NT2/D1 (cell line): ENCODE measurements at regions not wholly inside any gene's neighbourhood (a gene's known extent, or its start where the extent isn't known, plus 50 kb on each side); places are given as distances from the start of the nearest gene placed in this dataset.

Experiments used
- DNase-seq: peaks from one replicate; pipeline ENCODE4 v3.0.0-alpha.2; 2011; ENCODE audit warnings: low read depth, low spot score
- H3K27me3 ChIP-seq: 2 replicates; pipeline ENCODE4 v1.6.0; 2011; ENCODE audit warnings: mild to moderate bottlenecking; ENCODE audit not compliant: insufficient read length, insufficient read depth
- H3K36me3 ChIP-seq: 2 replicates; pipeline ENCODE4 v1.6.1; 2011; ENCODE audit warnings: mild to moderate bottlenecking, low read length, mixed read lengths; ENCODE audit not compliant: insufficient read depth, insufficient read length
- H3K4me1 ChIP-seq: 2 replicates; pipeline ENCODE4 v1.5.1; 2011; ENCODE audit not compliant: insufficient read depth, insufficient read length
- H3K4me3 ChIP-seq: 2 replicates; pipeline ENCODE4 v1.5.1; 2011; ENCODE audit warnings: low read depth; ENCODE audit not compliant: insufficient read length
- H3K9ac ChIP-seq: 2 replicates; pipeline ENCODE4 v1.6.0; 2011; ENCODE audit warnings: low read depth; ENCODE audit not compliant: insufficient read length
- H3K9me3 ChIP-seq: 2 replicates; pipeline ENCODE4 v1.5.1; 2011; ENCODE audit warnings: mild to moderate bottlenecking, low read length; ENCODE audit not compliant: insufficient read depth
- SUZ12 ChIP-seq: IDR thresholded peaks from 2 replicates; pipeline ENCODE4 v1.6.1; 2011; ENCODE audit not compliant: insufficient read length, insufficient read depth; ENCODE audit errors: extremely low read depth
- YY1 ChIP-seq: IDR thresholded peaks from 2 replicates; pipeline ENCODE4 v1.6.1; 2011; ENCODE audit not compliant: insufficient read length, insufficient read depth
- ZNF274 ChIP-seq: IDR thresholded peaks from 2 replicates; pipeline ENCODE4 v1.6.1; 2011; ENCODE audit warnings: mild to moderate bottlenecking, low read depth, low read length

- Histone ChIP-seq H3K27me3 (no peaks in the 10 kb centered on the region), H3K9ac (no peak overlapping the region), H3K9me3 (no peaks in the 10 kb centered on the region), H3K36me3 (no peaks in the 10 kb centered on the region), H3K4me1 (no peaks in the 10 kb centered on the region), H3K4me3 (no peak overlapping the region)
- TF ChIP-seq ZNF274 (no peak), SUZ12 (no peak), YY1 (no peak)
- DNase-seq, result no peak
Measured at GRCh38 chr10:61124756-61125530, 181.0 kb upstream of the RHOBTB1 start.

- H3K4me3 ChIP-seq, result no peak overlapping the region
- H3K4me1 ChIP-seq, result no peaks in the 10 kb centered on the region
- H3K9me3 ChIP-seq, result no peaks in the 10 kb centered on the region
- H3K27me3 ChIP-seq, result no peaks in the 10 kb centered on the region
- no peak for TF ChIP-seq SUZ12
- TF ChIP-seq YY1, result no peak
- TF ChIP-seq ZNF274, result no peak
- H3K36me3 ChIP-seq, result no peaks in the 10 kb centered on the region
- no peak for DNase-seq
- no peak overlapping the region for H3K9ac ChIP-seq
Measured at GRCh38 chr10:61120805-61121204, 176.8 kb upstream of the RHOBTB1 start.

- no peak overlapping the region for H3K4me3 ChIP-seq
- H3K9me3 ChIP-seq, result no peaks in the 10 kb centered on the region
- no peaks in the 10 kb centered on the region for H3K4me1 ChIP-seq
- H3K27me3 ChIP-seq, result no peaks in the 10 kb centered on the region
- no peak for TF ChIP-seq SUZ12
- TF ChIP-seq YY1, result no peak
- TF ChIP-seq ZNF274, result no peak
- DNase-seq, result no peak
- no peaks in the 10 kb centered on the region for H3K36me3 ChIP-seq
- H3K9ac ChIP-seq, result no peak overlapping the region
Measured at GRCh38 chr10:61119573-61119972, 175.6 kb upstream of the RHOBTB1 start.

GRCh38 chr10:61115897-61116296 lies 171.9 kb upstream of the RHOBTB1 start:
- TF ChIP-seq ZNF274, result no peak
- no peak for TF ChIP-seq SUZ12
- no peak for TF ChIP-seq YY1
- no peaks in the 10 kb centered on the region for H3K9me3 ChIP-seq
- no peak overlapping the region for H3K9ac ChIP-seq
- no peak overlapping the region for H3K4me3 ChIP-seq
- H3K27me3 ChIP-seq, result no peaks in the 10 kb centered on the region
- no peak for DNase-seq
- H3K36me3 ChIP-seq, result no peaks in the 10 kb centered on the region
- no peaks in the 10 kb centered on the region for H3K4me1 ChIP-seq

- Histone ChIP-seq H3K4me3 (no peak overlapping the region), H3K36me3 (no peaks in the 10 kb centered on the region), H3K4me1 (no peaks in the 10 kb centered on the region), H3K27me3 (no peaks in the 10 kb centered on the region), H3K9ac (no peak overlapping the region), H3K9me3 (no peaks in the 10 kb centered on the region)
- TF ChIP-seq ZNF274 (no peak), SUZ12 (no peak), YY1 (no peak)
- no peak for DNase-seq
Measured at GRCh38 chr10:61112771-61113170, 168.8 kb upstream of the RHOBTB1 start.

- Histone ChIP-seq H3K27me3 (no peaks in the 10 kb centered on the region), H3K4me1 (no peaks in the 10 kb centered on the region), H3K9ac (no peak overlapping the region), H3K4me3 (no peak overlapping the region), H3K36me3 (no peaks in the 10 kb centered on the region), H3K9me3 (no peaks in the 10 kb centered on the region)
- TF ChIP-seq YY1 (no peak), ZNF274 (no peak), SUZ12 (no peak)
- no peak for DNase-seq
Measured at GRCh38 chr10:61110936-61111335, 167.0 kb upstream of the RHOBTB1 start.

GRCh38 chr10:61110188-61110844 lies 166.3 kb upstream of the RHOBTB1 start:
- Histone ChIP-seq H3K9ac (no peak overlapping the region), H3K36me3 (no peaks in the 10 kb centered on the region), H3K4me1 (no peaks in the 10 kb centered on the region), H3K4me3 (no peak overlapping the region), H3K9me3 (no peaks in the 10 kb centered on the region), H3K27me3 (no peaks in the 10 kb centered on the region)
- TF ChIP-seq SUZ12, result no peak
- TF ChIP-seq ZNF274, result no peak
- TF ChIP-seq YY1, result no peak
- DNase-seq, result no peak
